ENCODE measurements at regions not wholly inside any gene's neighbourhood (a gene's known extent, or its start where the extent isn't known, plus 50 kb on each side); places are given as distances from the start of the nearest gene placed in this dataset.

DNA sequence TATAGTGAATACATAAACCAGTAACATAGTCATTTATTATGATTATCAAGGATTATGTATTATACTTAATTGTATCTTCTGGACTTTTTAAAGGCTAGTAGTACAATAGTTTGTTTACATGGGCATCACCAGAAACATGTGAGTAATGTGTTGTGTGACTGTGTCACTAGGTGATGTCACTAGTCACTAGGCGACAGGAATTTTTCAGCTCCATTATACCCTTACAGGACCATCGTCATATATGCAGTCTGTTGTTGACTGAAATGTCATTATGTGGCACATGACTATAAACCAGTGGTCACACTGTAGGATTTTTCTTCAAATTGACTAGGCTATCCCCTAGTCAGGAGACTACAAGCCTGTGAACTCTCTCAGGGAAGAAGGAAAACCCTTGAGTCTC is 86.5 kb upstream of the CENPW start:
- ChIA-PET CTCF (interaction anchor here (0.6 kb wide), 1 partner anchor 115 kb away, joined by 3 read pairs; no protein-coding TSS in a partner anchor), POLR2A (ENCODE audit: low non-redundant PET) (no interaction called here)
- no peak for DNase-seq (ENCODE audit: low spot score)
- no peak overlapping the region for H3K27ac ChIP-seq
- TF ChIP-seq, protein P1, sequence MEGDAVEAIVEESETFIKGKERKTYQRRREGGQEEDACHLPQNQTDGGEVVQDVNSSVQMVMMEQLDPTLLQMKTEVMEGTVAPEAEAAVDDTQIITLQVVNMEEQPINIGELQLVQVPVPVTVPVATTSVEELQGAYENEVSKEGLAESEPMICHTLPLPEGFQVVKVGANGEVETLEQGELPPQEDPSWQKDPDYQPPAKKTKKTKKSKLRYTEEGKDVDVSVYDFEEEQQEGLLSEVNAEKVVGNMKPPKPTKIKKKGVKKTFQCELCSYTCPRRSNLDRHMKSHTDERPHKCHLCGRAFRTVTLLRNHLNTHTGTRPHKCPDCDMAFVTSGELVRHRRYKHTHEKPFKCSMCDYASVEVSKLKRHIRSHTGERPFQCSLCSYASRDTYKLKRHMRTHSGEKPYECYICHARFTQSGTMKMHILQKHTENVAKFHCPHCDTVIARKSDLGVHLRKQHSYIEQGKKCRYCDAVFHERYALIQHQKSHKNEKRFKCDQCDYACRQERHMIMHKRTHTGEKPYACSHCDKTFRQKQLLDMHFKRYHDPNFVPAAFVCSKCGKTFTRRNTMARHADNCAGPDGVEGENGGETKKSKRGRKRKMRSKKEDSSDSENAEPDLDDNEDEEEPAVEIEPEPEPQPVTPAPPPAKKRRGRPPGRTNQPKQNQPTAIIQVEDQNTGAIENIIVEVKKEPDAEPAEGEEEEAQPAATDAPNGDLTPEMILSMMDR (conservative IDR thresholded peaks at IDR 0.05; ENCODE audit: low read depth) = no peak

DNA sequence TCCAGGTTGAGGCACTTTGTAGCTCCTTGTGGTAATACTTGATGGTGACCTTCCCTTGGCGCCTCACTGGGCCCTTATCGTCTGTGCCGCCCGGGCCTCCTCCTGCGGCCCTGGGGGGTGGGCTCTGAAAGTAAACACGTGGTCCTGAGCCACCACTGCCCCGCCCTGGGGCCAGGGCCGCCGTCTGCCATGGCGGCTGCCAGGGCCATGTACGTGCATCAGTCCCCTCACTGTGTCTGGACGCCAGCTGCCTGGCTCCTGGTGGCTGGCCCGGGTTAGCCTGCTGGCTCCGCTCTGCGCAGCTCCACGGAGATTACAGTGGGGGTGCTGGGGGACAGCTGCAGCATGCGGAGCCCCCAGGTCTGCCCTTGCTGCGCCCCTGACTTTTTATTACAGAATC is 81.8 kb upstream of the CENPW start:
- DNase-seq (ENCODE audit: low spot score) = no peak
- POLR2A ChIA-PET (ENCODE audit: low non-redundant PET) = no interaction called here
- CTCF ChIA-PET = interaction anchor here (0.6 kb wide), 1 partner anchor 99 kb away, joined by 6 read pairs; no protein-coding TSS in a partner anchor
- TF ChIP-seq, protein P1 (conservative IDR thresholded peaks at IDR 0.05; ENCODE audit: low read depth) = no peak
- H3K27ac ChIP-seq = no peak overlapping the region

DNA sequence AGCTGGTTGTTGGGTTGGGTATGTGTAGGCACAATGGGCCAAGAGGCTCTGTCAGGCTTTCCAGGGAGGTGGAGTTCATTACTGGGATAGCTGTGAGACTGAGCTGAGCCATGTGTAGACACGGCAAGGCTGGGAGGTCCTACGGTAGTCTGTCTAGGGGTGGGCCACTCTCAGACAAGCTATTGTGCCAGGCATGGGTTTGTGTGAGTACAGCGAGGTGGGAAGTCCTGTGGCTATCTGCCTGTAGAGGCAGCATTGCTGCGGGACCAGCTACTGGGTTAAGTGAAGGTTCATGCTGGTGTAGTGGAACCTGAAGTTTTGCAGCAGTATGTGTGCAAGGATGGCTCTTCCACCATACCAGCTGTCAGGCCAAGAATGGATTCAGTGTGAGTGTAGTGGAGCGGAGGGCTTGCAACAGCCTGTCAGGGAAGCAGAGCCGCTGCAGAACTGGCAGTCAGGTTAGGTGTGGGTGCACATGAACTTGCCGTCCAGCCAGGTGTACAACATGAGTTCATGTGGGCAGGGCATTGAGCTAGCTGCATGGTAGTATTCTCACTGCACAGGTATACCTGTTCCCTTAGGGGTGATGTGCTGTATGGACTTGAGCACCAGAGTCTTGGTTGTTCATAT is 78.0 kb upstream of the CENPW start:
- H3K27ac ChIP-seq = no peak overlapping the region
- ChIA-PET POLR2A (ENCODE audit: low non-redundant PET) (no interaction called here), CTCF (no interaction called here)
- TF ChIP-seq, protein P1 (conservative IDR thresholded peaks at IDR 0.05; ENCODE audit: low read depth) = no peak
- DNase-seq (ENCODE audit: low spot score) = no peak

DNA sequence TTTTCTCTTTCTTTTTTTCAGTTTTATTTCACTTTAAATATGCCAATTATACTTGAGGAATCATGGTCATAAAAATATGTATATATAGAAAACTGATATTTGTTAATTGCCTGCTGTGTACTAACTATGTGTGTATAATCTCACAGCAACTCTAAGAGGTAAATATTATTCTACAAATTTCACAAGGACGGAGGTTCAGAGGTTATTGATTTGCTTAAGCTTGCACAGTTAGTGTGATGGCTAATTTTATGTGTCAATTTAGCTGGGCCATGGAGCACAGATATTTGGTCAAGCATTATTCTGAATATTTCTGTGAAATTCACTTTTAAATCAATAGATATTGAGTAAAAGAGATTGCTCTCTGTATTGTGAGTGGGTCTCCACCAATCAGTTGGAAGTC is 75.7 kb upstream of the CENPW start:
- CTCF ChIA-PET = no interaction called here
- TF ChIP-seq, protein P1 (conservative IDR thresholded peaks at IDR 0.05; ENCODE audit: low read depth) = no peak
- DNase-seq (ENCODE audit: low spot score) = no peak
- no peak overlapping the region for H3K27ac ChIP-seq
- POLR2A ChIA-PET (ENCODE audit: low non-redundant PET) = no interaction called here

DNA sequence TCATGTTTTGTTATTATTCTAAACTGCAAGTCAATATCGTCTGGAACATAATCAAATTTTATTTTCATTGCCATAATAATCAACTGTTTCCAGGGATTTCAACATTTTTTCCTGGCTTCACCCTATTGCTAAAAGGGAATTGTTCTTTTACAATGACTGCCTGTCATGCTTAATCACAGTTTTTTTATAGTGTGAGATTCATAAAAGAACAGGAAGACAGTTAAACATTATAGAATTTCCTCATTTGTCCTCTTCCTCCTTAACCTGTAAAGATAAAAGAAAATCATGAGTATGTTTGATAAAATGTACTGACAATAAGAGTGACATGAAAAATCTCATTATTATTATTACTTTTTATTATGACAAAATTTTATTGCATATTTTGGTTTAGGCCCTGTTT is 73.3 kb upstream of the CENPW start:
- POLR2A ChIA-PET (ENCODE audit: low non-redundant PET) = no interaction called here
- CTCF ChIA-PET = no interaction called here
- DNase-seq (ENCODE audit: low spot score) = no peak
- TF ChIP-seq, protein P1 (conservative IDR thresholded peaks at IDR 0.05; ENCODE audit: low read depth) = no peak
- no peak overlapping the region for H3K27ac ChIP-seq

DNA sequence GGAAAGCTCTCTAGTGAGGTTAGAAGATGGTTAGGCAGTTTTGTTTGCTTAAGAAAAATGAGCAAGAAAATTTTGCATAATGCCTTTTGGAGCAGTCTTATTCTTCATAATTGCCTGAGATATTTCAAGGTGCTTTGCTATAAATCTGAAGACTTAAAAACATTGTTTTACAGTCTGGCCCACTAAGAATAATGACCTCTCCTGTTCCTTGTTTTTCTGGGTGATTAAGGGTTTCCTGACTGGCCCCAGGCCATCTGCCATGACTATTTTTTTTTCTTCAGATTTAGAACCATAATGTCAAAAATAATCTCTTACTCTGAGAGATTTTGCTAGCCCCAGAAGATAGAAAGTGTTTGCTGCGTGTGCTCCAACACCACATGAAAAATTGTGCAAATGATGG is 72.3 kb upstream of the CENPW start:
- TF ChIP-seq, protein P1 (conservative IDR thresholded peaks at IDR 0.05; ENCODE audit: low read depth) = no peak
- ChIA-PET CTCF (no interaction called here), POLR2A (ENCODE audit: low non-redundant PET) (no interaction called here)
- H3K27ac ChIP-seq = no peak overlapping the region
- DNase-seq (ENCODE audit: low spot score) = no peak

Measured in RWPE1 (cell line).